ENCODE measurements at regions not wholly inside any gene's neighbourhood (a gene's known extent, or its start where the extent isn't known, plus 50 kb on each side); places are given as distances from the start of the nearest gene placed in this dataset.

- ChIA-PET POLR2A (no interaction called here), CTCF (interaction anchor here (1.0 to 1.2 kb wide), 2 partner anchors 186 to 483 kb away, joined by 3 to 5 read pairs; no protein-coding TSS in a partner anchor)
- Mint-ChIP-seq H3K27me3 (ENCODE audit: low read depth) (no peaks in the 10 kb centered on the region), H3K4me1 (no peaks in the 10 kb centered on the region), H3K36me3 (no peaks in the 10 kb centered on the region), H3K4me3 (no peak overlapping the region), H3K9me3 (no peaks in the 10 kb centered on the region), H3K27ac (no peak overlapping the region)
- ATAC-seq (no peak), DNase-seq (ENCODE audit: low spot score) (no peak)
- TF ChIP-seq ESRRA (CRISPR knock-in tag; IDR thresholded peaks at IDR 0.05; ENCODE audit: borderline replicate concordance) (no peak), SOX15 (CRISPR knock-in tag; IDR thresholded peaks at IDR 0.05) (no peak), AR (CRISPR knock-in tag; IDR thresholded peaks at IDR 0.05) (no peak), ZNF532 (CRISPR knock-in tag; IDR thresholded peaks at IDR 0.05; ENCODE audit: borderline replicate concordance) (no peak), FOXP4 (CRISPR knock-in tag; IDR thresholded peaks at IDR 0.05) (no peak), ZNF232 (CRISPR knock-in tag; IDR thresholded peaks at IDR 0.05) (no peak), E2F4 (CRISPR knock-in tag; IDR thresholded peaks at IDR 0.05; ENCODE audit: borderline replicate concordance, low read depth) (no peak), STAT6 (CRISPR knock-in tag; conservative IDR thresholded peaks at IDR 0.05; ENCODE audit: low read depth) (no peak), RORB (CRISPR knock-in tag; IDR thresholded peaks at IDR 0.05) (no peak), NFE2L1 (CRISPR knock-in tag; IDR thresholded peaks at IDR 0.05) (no peak), NFATC4 (CRISPR knock-in tag; IDR thresholded peaks at IDR 0.05) (no peak)
Observed at GRCh38 chr15:46278062-46278461, 643.2 kb downstream of the SQOR start.

- DNase-seq (ENCODE audit: low spot score) (no peak), ATAC-seq (no peak)
- H3K27ac Mint-ChIP-seq = no peak overlapping the region
- POLR2A ChIA-PET = no interaction called here
- CTCF ChIA-PET = interaction anchor here (1.0 to 1.2 kb wide), 2 partner anchors 187 to 483 kb away, joined by 3 to 5 read pairs; no protein-coding TSS in a partner anchor
- H3K36me3 Mint-ChIP-seq = no peaks in the 10 kb centered on the region
- no peaks in the 10 kb centered on the region for H3K27me3 Mint-ChIP-seq (ENCODE audit: low read depth)
- H3K4me3 Mint-ChIP-seq = no peak overlapping the region
- H3K9me3 Mint-ChIP-seq = no peaks in the 10 kb centered on the region
- H3K4me1 Mint-ChIP-seq = no peaks in the 10 kb centered on the region
- TF ChIP-seq CBFB (CRISPR knock-in tag; IDR thresholded peaks at IDR 0.05; ENCODE audit: low read depth) (no peak), ZNF219 (CRISPR knock-in tag; IDR thresholded peaks at IDR 0.05; ENCODE audit: borderline replicate concordance) (no peak), USF2 (CRISPR knock-in tag; IDR thresholded peaks at IDR 0.05) (no peak), SMAD3 (CRISPR knock-in tag; IDR thresholded peaks at IDR 0.05; ENCODE audit: borderline replicate concordance) (no peak), ZBTB21 (CRISPR knock-in tag; IDR thresholded peaks at IDR 0.05; ENCODE audit: borderline replicate concordance) (no peak)
Observed at GRCh38 chr15:46278486-46279090, 643.8 kb downstream of the SQOR start.

Measured in WTC11 (cell line).